H1 (cell line): ENCODE measurements at regions not wholly inside any gene's neighbourhood (a gene's known extent, or its start where the extent isn't known, plus 50 kb on each side); places are given as distances from the start of the nearest gene placed in this dataset.

Experiments used
- GTF2F1 ChIP-seq: IDR thresholded peaks from 2 replicates; pipeline ENCODE4 v1.6.1; 2012; ENCODE audit warnings: low read depth, low read length, improper control_type of control experiment, borderline replicate concordance
- TAF7 ChIP-seq: optimal IDR thresholded peaks from 2 replicates; pipeline ENCODE3; 2011; ENCODE audit warnings: low read depth, mild to moderate bottlenecking, inconsistent platforms, low read length, moderate library complexity, borderline replicate concordance
- USF2 ChIP-seq: IDR thresholded peaks from 2 replicates; pipeline ENCODE4 v1.6.1; 2011; ENCODE audit warnings: low read length, improper control_type of control experiment

- TF ChIP-seq TAF7 (no peak), USF2 (no peak), GTF2F1 (no peak)
These were observed 662.2 kb downstream of the CDH8 start (continued) for GRCh38 chr16:61374071-61374470.
